GM21423 (cell line): ENCODE measurements at regions not wholly inside any gene's neighbourhood (a gene's known extent, or its start where the extent isn't known, plus 50 kb on each side); places are given as distances from the start of the nearest gene placed in this dataset.

Source experiments
- ATAC-seq: cut with Tn5 transposase; IDR thresholded peaks from one replicate; pipeline ENCODE4 v1.9.1; 2021; ENCODE audit warnings: mild to moderate bottlenecking, moderate library complexity; ENCODE audit not compliant: unreplicated experiment

- ATAC-seq: no peak
These were observed 283.4 kb downstream of the GAS1 start for GRCh38 chr9:86663905-86664304.

DNA sequence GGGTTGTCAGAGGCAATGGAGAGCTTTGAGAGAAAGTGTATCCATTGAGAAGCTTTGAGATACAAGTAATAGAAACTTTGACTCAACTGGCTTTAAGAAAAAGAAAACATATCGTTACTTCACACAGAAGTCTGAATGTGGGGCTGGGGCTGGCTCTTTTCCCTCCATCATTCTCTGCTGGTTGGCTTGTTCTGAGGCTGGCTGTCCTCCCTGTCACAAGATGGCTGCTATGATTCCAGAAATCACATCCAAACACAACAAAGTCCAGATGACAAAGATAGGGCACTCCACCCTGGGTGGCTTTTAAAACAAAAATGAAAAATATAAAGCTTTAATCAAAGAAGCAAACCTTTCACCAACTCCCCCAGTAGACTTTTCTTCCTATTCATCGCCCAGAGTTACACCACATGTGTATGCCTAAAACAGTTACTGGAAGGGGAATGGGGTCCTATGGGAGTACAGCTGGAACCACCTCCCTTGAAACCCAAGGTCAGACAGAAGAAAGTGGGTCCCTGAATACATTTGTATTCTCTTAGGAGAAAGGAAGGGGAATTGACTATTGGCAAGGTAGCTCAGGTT lies 284.3 kb downstream of the GAS1 start:
- ATAC-seq: no peak

GRCh38 chr9:86660146-86660943 lies 287.0 kb downstream of the GAS1 start:
- ATAC-seq: no peak

DNA sequence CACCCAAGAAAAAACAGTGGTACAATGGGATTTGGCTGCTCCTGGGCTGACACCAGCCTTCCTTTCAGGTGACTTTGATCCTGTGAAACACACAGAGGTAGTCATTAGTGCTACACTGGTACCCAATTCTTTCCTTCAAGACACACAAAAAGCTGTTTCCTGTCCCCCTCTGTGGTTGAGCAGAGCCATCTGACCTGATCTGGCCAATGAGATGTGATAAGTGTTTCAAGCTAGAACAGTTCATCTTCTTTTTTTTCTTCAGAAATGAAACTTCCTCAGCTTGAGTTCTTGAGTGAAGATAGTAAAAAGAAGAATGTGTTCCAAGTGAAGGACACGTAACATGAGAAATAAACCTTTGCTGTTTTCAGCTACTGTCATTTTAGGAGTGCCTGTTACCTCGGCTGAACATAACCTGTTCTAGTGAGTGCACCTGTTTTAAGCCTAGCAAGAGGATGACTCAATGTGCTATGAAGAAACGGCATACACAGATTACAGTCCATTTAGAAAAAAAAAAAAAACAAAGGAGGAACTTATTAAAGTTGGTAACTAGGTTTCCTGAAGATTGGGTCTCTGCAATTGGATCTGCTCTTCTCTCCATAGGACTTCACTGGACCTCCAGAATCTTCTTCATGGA lies 287.8 kb downstream of the GAS1 start:
- no peak for ATAC-seq

DNA sequence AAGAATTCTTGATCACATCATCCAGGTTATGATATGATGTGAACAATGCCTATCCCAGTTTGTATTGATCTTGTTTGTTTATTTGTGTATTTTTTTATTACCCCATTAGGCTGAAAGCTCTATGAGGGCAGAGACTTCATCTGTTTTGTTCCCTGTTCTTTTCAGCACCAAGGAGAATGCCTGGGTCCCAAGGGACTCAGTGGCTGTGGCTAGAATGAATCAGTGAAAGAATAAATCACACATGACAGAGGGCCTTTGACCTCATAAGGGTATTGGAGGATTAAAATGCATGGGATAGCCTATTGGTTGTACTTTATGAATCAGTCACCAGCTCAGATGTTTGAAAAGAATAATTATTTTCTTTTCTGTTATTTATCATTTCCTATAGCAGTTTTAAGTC lies 292.2 kb downstream of the GAS1 start:
- ATAC-seq: no peak

GRCh38 chr9:86653466-86653865 lies 293.8 kb downstream of the GAS1 start:
- no peak for ATAC-seq

- no peak for ATAC-seq
These were observed 294.6 kb downstream of the GAS1 start for GRCh38 chr9:86652736-86653135.

- ATAC-seq: no peak
These were observed 295.7 kb upstream of the TUT7 start for GRCh38 chr9:86649913-86650312.

GRCh38 chr9:86648828-86649170 lies 294.6 kb upstream of the TUT7 start:
- ATAC-seq: no peak

DNA sequence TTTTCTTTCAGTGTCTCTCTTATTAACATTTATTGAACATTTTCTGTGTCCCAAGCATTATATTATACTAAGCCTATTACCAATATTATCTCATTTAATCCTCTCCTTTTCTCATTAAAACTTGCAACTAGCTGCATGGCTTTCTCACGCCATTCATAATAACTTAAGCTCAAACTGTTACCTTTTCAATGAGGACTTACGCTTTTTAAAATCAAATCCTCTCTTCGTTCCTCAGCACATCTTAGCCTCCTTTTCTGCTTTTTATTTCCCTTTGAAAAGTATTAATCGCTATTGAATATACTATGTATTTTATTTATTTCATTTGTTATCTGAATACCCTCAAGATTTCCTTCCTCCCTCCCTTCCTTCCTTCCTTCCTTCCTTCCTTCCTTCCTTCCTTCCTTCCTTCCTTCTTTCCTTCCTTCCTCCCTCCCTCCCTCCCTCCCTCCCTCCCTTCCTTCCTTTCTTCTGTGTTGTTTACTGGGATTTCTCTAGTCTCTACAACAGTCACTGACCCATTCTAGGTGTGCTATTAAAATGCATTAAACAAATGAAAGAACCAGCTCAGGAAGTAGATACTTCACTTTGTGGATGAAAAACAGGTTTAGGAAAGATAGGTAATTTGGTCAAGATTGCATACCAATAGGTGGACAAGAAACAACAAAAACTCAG lies 294.1 kb upstream of the TUT7 start:
- no peak for ATAC-seq

DNA sequence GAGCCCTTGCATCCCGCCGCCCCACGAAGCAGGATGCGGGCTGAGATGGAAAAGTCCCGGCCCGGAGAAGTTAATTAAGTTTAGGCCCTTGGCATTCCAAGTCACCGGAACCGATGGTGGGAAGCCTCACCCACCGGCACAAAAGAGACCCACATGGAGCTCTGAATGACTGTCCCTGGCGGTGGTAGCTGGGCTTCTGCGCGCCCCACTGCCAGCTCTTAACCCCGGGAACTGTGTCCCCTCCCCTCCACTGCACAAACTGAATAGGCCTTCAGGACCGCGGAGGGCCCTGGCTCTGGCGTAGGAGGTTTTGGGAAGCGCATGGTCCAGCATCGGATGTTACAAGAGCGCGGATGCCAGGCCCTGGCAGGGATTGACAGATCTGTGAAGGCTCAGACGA lies 291.1 kb upstream of the TUT7 start:
- no peak for ATAC-seq

DNA sequence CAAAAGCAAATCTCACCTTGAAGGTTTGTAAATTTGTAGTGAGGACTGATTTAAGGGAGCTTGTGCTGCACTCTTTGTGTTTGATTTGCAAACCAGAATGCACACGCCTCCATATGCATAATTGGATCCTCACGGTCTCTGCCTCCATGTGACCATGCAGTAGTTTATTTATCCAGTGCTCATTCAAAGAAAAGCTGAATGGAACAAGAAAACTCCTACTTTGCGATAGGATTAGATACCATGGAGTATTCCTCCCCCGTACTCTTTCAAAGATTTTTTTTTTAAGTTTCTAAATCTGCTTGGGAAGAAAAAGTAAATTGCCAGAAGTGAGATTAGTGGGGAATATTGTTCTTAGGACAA lies 290.4 kb upstream of the TUT7 start:
- no peak for ATAC-seq

GRCh38 chr9:86643946-86644674 lies 289.9 kb upstream of the TUT7 start:
- ATAC-seq: no peak

- no peak for ATAC-seq
These were observed 288.5 kb upstream of the TUT7 start for GRCh38 chr9:86642721-86643120.

GRCh38 chr9:86641970-86642369 lies 287.8 kb upstream of the TUT7 start:
- no peak for ATAC-seq

- no peak for ATAC-seq
These were observed 285.7 kb upstream of the TUT7 start for GRCh38 chr9:86639899-86640379.

GRCh38 chr9:86639287-86639686 lies 285.1 kb upstream of the TUT7 start:
- no peak for ATAC-seq

- ATAC-seq: no peak
These were observed 283.9 kb upstream of the TUT7 start for GRCh38 chr9:86638109-86638508.

DNA sequence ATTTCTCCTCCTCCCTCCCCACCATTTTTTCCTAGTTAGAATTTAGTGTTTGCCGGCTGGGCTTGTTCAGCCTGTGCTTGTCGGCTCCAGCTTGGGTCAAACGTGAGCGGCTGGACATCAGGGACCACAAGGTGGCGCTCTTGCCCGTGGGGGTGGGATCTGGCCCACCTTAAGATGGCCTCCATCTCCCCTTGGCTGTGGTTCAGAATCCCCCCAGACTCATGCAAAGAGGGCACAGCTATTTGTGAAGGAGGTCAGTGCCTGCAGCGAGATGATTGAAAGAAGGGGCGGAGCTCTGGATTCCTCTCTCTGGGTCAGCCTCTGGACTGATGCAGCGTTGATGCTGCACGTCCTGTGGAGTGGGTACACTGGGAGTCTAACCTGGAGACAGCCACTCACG lies 283.3 kb upstream of the TUT7 start:
- no peak for ATAC-seq

DNA sequence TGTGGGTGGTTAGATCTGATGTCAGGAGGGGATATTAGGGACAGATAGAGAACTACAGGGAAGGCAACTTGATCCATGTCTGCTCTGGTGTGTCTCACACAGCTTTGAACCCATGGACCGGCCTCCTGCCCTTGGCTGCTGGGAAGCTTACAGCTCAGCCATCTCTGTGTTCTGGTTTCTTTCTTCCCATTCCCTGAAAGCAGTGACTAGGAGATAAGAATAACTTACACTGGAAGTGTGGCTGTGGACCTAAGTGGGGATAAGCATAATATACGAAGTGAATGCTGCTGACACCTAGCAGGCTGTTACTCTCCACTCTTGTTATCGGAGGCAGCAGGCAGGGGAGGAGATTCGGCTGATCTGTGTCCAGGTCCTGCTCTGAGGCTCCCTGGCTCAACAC lies 282.3 kb upstream of the TUT7 start:
- no peak for ATAC-seq

GRCh38 chr9:86636038-86636437 lies 281.8 kb upstream of the TUT7 start:
- ATAC-seq: no peak
